Erythroblast (primary cell): ENCODE measurements at regions not wholly inside any gene's neighbourhood (a gene's known extent, or its start where the extent isn't known, plus 50 kb on each side); places are given as distances from the start of the nearest gene placed in this dataset.

Experiments used
- GATA1 ChIP-seq: IDR thresholded peaks from 2 replicates; pipeline ENCODE4 v1.6.1; 2011; ENCODE audit warnings: low read depth, mild to moderate bottlenecking, control low read depth, low read length, moderate library complexity
- POLR2A ChIP-seq: IDR thresholded peaks from 2 replicates; pipeline ENCODE4 v1.6.1; 2011; ENCODE audit warnings: mild to moderate bottlenecking, low read length

GRCh38 chr17:65431116-65431515, 130.3 kb downstream of the AXIN2 start:
- TF ChIP-seq POLR2A (no peak), GATA1 (no peak)
